ENCODE measurements at regions not wholly inside any gene's neighbourhood (a gene's known extent, or its start where the extent isn't known, plus 50 kb on each side); places are given as distances from the start of the nearest gene placed in this dataset.

GRCh38 chr5:44868541-44868940 lies 59.8 kb downstream of the MRPS30 start:
- Mint-ChIP-seq H3K4me1 (ENCODE audit: low read depth) (peaks cover 3% of the 10 kb centered on the region), H3K9me3 (no peaks in the 10 kb centered on the region), H3K36me3 (ENCODE audit: low read depth) (no peaks in the 10 kb centered on the region), H3K4me3 (no peak overlapping the region), H3K27me3 (peaks cover 9% of the 10 kb centered on the region), H3K27ac (no peak overlapping the region)
- DNase-seq (no peak), ATAC-seq (no peak)
- TF ChIP-seq, protein P1, sequence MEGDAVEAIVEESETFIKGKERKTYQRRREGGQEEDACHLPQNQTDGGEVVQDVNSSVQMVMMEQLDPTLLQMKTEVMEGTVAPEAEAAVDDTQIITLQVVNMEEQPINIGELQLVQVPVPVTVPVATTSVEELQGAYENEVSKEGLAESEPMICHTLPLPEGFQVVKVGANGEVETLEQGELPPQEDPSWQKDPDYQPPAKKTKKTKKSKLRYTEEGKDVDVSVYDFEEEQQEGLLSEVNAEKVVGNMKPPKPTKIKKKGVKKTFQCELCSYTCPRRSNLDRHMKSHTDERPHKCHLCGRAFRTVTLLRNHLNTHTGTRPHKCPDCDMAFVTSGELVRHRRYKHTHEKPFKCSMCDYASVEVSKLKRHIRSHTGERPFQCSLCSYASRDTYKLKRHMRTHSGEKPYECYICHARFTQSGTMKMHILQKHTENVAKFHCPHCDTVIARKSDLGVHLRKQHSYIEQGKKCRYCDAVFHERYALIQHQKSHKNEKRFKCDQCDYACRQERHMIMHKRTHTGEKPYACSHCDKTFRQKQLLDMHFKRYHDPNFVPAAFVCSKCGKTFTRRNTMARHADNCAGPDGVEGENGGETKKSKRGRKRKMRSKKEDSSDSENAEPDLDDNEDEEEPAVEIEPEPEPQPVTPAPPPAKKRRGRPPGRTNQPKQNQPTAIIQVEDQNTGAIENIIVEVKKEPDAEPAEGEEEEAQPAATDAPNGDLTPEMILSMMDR (IDR thresholded peaks at IDR 0.05) = no peak
- intact Hi-C loops (cut with micrococcal nuclease) = no loop called here
- POLR2A ChIA-PET = no interaction called here
- CTCF ChIA-PET = no interaction called here

DNA sequence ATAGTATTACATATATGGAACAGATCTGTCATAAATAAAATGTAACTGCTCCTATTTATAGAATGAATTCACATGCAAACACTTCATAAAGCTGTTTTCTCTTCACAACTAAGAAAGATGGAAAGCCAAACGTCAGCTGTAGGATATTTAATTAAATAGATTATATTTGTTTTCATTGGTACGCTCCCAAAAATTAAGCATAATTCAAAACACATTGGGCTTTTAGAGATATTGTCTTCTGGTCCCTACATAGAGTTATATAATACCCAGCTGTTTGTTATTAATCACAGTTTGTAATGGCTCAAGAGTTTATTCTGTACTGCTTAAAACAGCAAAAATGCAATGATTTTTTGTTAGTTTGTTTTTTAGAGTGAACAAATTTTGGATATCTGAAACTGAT lies 61.2 kb downstream of the MRPS30 start:
- H3K27ac Mint-ChIP-seq = no peak overlapping the region
- ChIA-PET POLR2A (no interaction called here), CTCF (interaction anchor here (1.2 kb wide), 1 partner anchor 8 kb away, joined by 3 read pairs; no protein-coding TSS in a partner anchor)
- H3K4me3 Mint-ChIP-seq = no peak overlapping the region
- intact Hi-C loops (cut with micrococcal nuclease) = no loop called here
- no peaks in the 10 kb centered on the region for H3K36me3 Mint-ChIP-seq (ENCODE audit: low read depth)
- peaks cover 5% of the 10 kb centered on the region for H3K27me3 Mint-ChIP-seq
- ATAC-seq (no peak), DNase-seq (no peak)
- TF ChIP-seq, protein P1 (IDR thresholded peaks at IDR 0.05) = no peak
- peaks cover 7% of the 10 kb centered on the region for H3K4me1 Mint-ChIP-seq (ENCODE audit: low read depth)
- no peaks in the 10 kb centered on the region for H3K9me3 Mint-ChIP-seq

DNA sequence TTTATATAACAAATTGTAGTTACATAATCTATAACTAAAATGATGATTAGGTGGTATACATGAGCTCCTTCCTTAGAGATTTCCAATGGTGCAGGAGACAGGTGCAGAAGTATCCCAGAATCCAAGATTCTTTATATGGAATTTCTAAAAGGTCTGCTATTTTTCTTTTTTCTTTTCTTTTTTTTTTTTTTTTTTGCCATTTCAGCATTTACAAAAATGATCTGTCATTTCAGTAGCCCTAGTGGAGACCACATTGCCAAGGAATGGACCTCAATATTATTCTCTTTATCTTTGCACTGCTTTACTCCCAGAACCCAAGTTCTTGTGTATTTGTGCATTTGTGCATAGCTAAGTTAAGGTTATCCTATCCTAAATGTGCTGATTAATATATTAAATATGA lies 61.7 kb downstream of the MRPS30 start:
- Mint-ChIP-seq H3K4me1 (ENCODE audit: low read depth) (peaks cover 7% of the 10 kb centered on the region), H3K36me3 (ENCODE audit: low read depth) (no peaks in the 10 kb centered on the region), H3K27ac (no peak overlapping the region), H3K9me3 (no peaks in the 10 kb centered on the region), H3K27me3 (peaks cover 5% of the 10 kb centered on the region), H3K4me3 (no peak overlapping the region)
- ChIA-PET CTCF (interaction anchor here (1.2 kb wide), 1 partner anchor 9 kb away, joined by 3 read pairs; no protein-coding TSS in a partner anchor), POLR2A (no interaction called here)
- TF ChIP-seq, protein P1 (IDR thresholded peaks at IDR 0.05) = no peak
- intact Hi-C loops (cut with micrococcal nuclease) = no loop called here
- ATAC-seq (no peak), DNase-seq (no peak)

- POLR2A ChIA-PET = interaction anchor here (0.6 kb wide), 1 partner anchor 869 kb away, joined by 3 read pairs; no protein-coding TSS in a partner anchor
- Mint-ChIP-seq H3K27ac (no peak overlapping the region), H3K36me3 (ENCODE audit: low read depth) (no peaks in the 10 kb centered on the region), H3K4me3 (no peak overlapping the region), H3K27me3 (peaks cover 1% of the 10 kb centered on the region), H3K9me3 (no peaks in the 10 kb centered on the region), H3K4me1 (ENCODE audit: low read depth) (peaks cover 17% of the 10 kb centered on the region)
- CTCF ChIA-PET = no interaction called here
- intact Hi-C loops (cut with micrococcal nuclease) = no loop called here
- TF ChIP-seq, protein P1 (IDR thresholded peaks at IDR 0.05) = no peak
- ATAC-seq = no peak
- DNase-seq = no peak
Measured at GRCh38 chr5:44871401-44871800, 62.7 kb downstream of the MRPS30 start.

DNA sequence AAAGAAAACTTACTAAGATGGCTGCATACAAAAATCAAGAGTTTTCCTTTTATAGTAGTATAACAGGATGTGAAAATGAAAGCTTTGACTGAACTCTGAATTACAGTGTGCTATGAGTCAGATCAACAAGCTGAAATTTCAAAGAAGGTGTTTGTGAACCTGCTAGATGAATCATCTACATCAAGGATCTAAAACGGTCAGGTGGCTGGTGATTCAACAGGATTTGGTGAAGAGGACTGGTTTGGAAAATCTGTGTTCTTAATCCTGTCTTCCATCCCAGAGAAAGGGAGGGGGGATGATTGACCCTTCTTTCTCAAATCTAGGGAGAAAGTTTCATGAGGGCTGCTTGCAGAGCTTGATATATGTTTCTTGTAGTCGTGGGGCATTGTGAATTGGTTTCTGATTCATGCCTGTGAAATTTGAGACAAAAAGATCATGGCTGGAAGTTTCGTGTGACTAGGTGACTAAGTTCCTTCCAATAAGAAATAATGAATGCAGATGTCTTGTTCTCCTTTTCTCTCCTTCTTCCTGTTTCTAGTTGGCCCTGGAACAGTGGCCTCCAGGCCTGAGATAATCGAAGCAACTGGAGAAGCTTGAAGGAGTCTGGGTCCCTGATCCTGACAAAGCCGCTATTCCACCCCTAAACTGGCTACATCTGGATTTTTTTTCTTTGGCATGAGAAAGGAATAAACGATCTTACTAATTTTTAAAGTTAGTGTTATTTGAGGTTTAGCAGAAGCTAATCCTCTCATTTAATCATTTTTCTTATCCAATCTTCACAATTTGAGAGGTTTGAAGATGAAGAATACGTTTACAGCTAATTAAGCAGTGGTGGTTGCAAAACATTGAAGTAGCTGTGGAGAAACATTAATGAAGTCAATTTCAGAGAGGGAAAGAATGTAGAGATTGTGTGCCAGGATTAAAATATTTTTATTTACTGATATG lies 67.2 kb downstream of the MRPS30 start:
- no peak overlapping the region for H3K4me3 Mint-ChIP-seq
- ChIA-PET CTCF (interaction anchor here (1.8 kb wide), 1 partner anchor 13 kb away, joined by 5 read pairs; no protein-coding TSS in a partner anchor), POLR2A (no interaction called here)
- ATAC-seq = peak; percentile 96
- TF ChIP-seq, protein P1 (IDR thresholded peaks at IDR 0.05) = no peak
- H3K9me3 Mint-ChIP-seq = no peaks in the 10 kb centered on the region
- H3K36me3 Mint-ChIP-seq (ENCODE audit: low read depth) = no peaks in the 10 kb centered on the region
- intact Hi-C loops (cut with micrococcal nuclease) = no loop called here
- H3K4me1 Mint-ChIP-seq (ENCODE audit: low read depth) = peaks cover 16% of the 10 kb centered on the region
- H3K27ac Mint-ChIP-seq = peak overlapping the region; percentile 88
- peaks cover 1% of the 10 kb centered on the region for H3K27me3 Mint-ChIP-seq
- DNase-seq = peak; percentile 49

All from activated CD8-positive, alpha-beta T cell treated with anti-CD3 and anti-CD28 coated beads for 36 hours (primary cell).